HepG2 (cell line): ENCODE measurements at regions not wholly inside any gene's neighbourhood (a gene's known extent, or its start where the extent isn't known, plus 50 kb on each side); places are given as distances from the start of the nearest gene placed in this dataset.

Experiments
- ATF6 ChIP-seq: sonication (generic); formaldehyde crosslinking; conservative IDR thresholded peaks from 2 replicates; pipeline ENCODE4 v1.4.0; 2020; ENCODE audit warnings: missing genetic modification reagents
- FOXA3 ChIP-seq: IDR thresholded peaks from 2 replicates; pipeline ENCODE4 v1.6.1; 2016; ENCODE audit warnings: missing genetic modification reagents, missing compliant biosample characterization
- HMG20A ChIP-seq: IDR thresholded peaks from 2 replicates; pipeline ENCODE4 v1.6.1; 2016; ENCODE audit warnings: borderline replicate concordance
- HNF1B ChIP-seq: sonication (generic); formaldehyde crosslinking; IDR thresholded peaks from 2 replicates; pipeline ENCODE4 v1.5.1; 2020; ENCODE audit warnings: mild to moderate bottlenecking, moderate library complexity, missing genetic modification reagents
- ISL2 ChIP-seq: sonication (generic); formaldehyde crosslinking; IDR thresholded peaks from 2 replicates; pipeline ENCODE4 v1.5.0; 2020; ENCODE audit warnings: missing genetic modification reagents
- TSC22D2 ChIP-seq: sonication (generic); formaldehyde crosslinking; IDR thresholded peaks from 2 replicates; pipeline ENCODE4 v1.5.1; 2020; ENCODE audit warnings: missing genetic modification reagents, mild to moderate bottlenecking, borderline replicate concordance
- YEATS4 ChIP-seq: sonication (generic); formaldehyde crosslinking; IDR thresholded peaks from 2 replicates; pipeline ENCODE4 v1.4.0; 2020; ENCODE audit warnings: missing genetic modification reagents, borderline replicate concordance
- ZKSCAN8 ChIP-seq: IDR thresholded peaks from 2 replicates; pipeline ENCODE4 v1.6.1; 2016; ENCODE audit warnings: borderline replicate concordance, missing genetic modification reagents, missing compliant biosample characterization
- ZNF503 ChIP-seq: sonication (generic); formaldehyde crosslinking; IDR thresholded peaks from 2 replicates; pipeline ENCODE4 v1.4.0; 2020; ENCODE audit warnings: missing genetic modification reagents
- ZNF720 ChIP-seq: sonication (generic); formaldehyde crosslinking; IDR thresholded peaks from 2 replicates; pipeline ENCODE4 v1.4.0; 2020; ENCODE audit warnings: missing genetic modification reagents

- TF ChIP-seq HMG20A (CRISPR knock-in tag), result peak; percentile 60; the same call in 1 of the 2 replicates
- 0 out of 2 replicates have a peak, but pooled peaks have one; percentile 31 for TF ChIP-seq ISL2 (CRISPR knock-in tag)
- no peak for TF ChIP-seq ZNF720 (CRISPR knock-in tag)
- TF ChIP-seq ATF6 (CRISPR knock-in tag), result no peak
- no peak for TF ChIP-seq ZKSCAN8
- no peak for TF ChIP-seq ZNF503 (CRISPR knock-in tag)
- no peak for TF ChIP-seq YEATS4 (CRISPR knock-in tag)
- TF ChIP-seq HNF1B, result no peak
- no peak for TF ChIP-seq TSC22D2 (CRISPR knock-in tag)
- TF ChIP-seq FOXA3 (CRISPR knock-in tag), result peak; percentile 31; the same call in 1 of the 2 replicates
Measured at GRCh38 chr1:83741348-83741747, 257.6 kb downstream of the TTLL7 start (continued).
